IMR-90 (cell line): ENCODE measurements at regions not wholly inside any gene's neighbourhood (a gene's known extent, or its start where the extent isn't known, plus 50 kb on each side); places are given as distances from the start of the nearest gene placed in this dataset.
A peak's percentile ranks its signal among the peaks of the same experiment; 100 is the strongest.

ENCODE experiments used
- ATAC-seq: fragments of 200-7000 bp; cut with Tn5 transposase; 2 replicates; pipeline ENCODE4 v1.9.1; 2020; ENCODE audit warnings: low read depth, mild to moderate bottlenecking, moderate library complexity
- BruUV-seq: library from RNA; stranded (reverse); fragments of 400-500 nt; replicated peaks from 2 replicates; lab custom pipeline; 2021; lab: Mats Ljungman, UMichigan
- CTCF ChIA-PET: fragments of 300-600 bp; formaldehyde crosslinking; extraction: SDS; loops from one replicate; lab custom pipeline; 2021; ENCODE audit warnings: antibody characterized with exemption; lab: Yijun Ruan, JAX
- POLR2A ChIA-PET: fragments of 300-600 bp; sonication (Branson Sonifier 250); formaldehyde crosslinking; loops from one replicate; lab custom pipeline; 2022; ENCODE audit warnings: antibody characterized with exemption; ENCODE audit not compliant: unreplicated experiment; lab: Charles Lee
- DNase-seq: peaks from one replicate; pipeline ENCODE4 v3.0.0; 2013
- H2AFZ ChIP-seq: replicated peaks from 2 replicates; pipeline ENCODE3; 2013; ENCODE audit warnings: low read length, mild to moderate bottlenecking; ENCODE audit not compliant: poor library complexity
- H2AK5ac ChIP-seq: 2 replicates; pipeline ENCODE4 v1.6.1; 2013; ENCODE audit warnings: low read depth, low read length, inconsistent platforms
- H2AK9ac ChIP-seq: replicated peaks from 2 replicates; pipeline ENCODE3; 2013; ENCODE audit warnings: mild to moderate bottlenecking, low read depth, low read length, moderate library complexity; ENCODE audit not compliant: poor library complexity
- H2BK120ac ChIP-seq: 2 replicates; pipeline ENCODE4 v1.6.1; 2013; ENCODE audit warnings: low read depth, low read length, inconsistent platforms
- H2BK15ac ChIP-seq: 3 replicates; pipeline ENCODE4 v1.6.1; 2013; ENCODE audit warnings: low read depth, low read length, inconsistent platforms
- H2BK20ac ChIP-seq: 2 replicates; pipeline ENCODE4 v1.6.1; 2013; ENCODE audit warnings: low read depth, mild to moderate bottlenecking, inconsistent platforms, low read length, moderate library complexity
- H2BK5ac ChIP-seq: 2 replicates; pipeline ENCODE4 v1.6.1; 2013; ENCODE audit warnings: mild to moderate bottlenecking, low read depth, low read length, inconsistent platforms; ENCODE audit not compliant: poor library complexity, severe bottlenecking
- H3K14ac ChIP-seq: replicated peaks from 2 replicates; pipeline ENCODE4 v1.6.1; 2013; ENCODE audit warnings: low read depth, low read length, inconsistent platforms
- H3K18ac ChIP-seq: 2 replicates; pipeline ENCODE4 v1.6.1; 2013; ENCODE audit warnings: low read depth, low read length, control low read depth
- H3K23ac ChIP-seq: 2 replicates; pipeline ENCODE4 v1.6.1; 2013; ENCODE audit warnings: low read depth, low read length, inconsistent platforms
- H3K27ac ChIP-seq: 2 replicates; pipeline ENCODE4 v1.5.1; 2013; ENCODE audit warnings: mild to moderate bottlenecking, control low read depth, low read length; ENCODE audit not compliant: insufficient read depth
- H3K27me3 ChIP-seq: 2 replicates; pipeline ENCODE4 v1.6.1; 2013; ENCODE audit warnings: low read length; ENCODE audit not compliant: control insufficient read depth, insufficient read depth
- H3K36me3 ChIP-seq: 2 replicates; pipeline ENCODE4 v1.6.1; 2013; ENCODE audit warnings: low read length, mixed read lengths; ENCODE audit not compliant: control insufficient read depth, insufficient read depth
- H3K4ac ChIP-seq: 2 replicates; pipeline ENCODE4 v1.6.1; 2013; ENCODE audit warnings: low read depth, low read length, inconsistent platforms
- H3K4me1 ChIP-seq: 2 replicates; pipeline ENCODE4 v1.6.1; 2013; ENCODE audit warnings: low read length, mixed read lengths; ENCODE audit not compliant: control insufficient read depth, insufficient read depth
- H3K4me2 ChIP-seq: 2 replicates; pipeline ENCODE4 v1.6.1; 2013; ENCODE audit warnings: low read depth, mild to moderate bottlenecking, control low read depth, low read length, moderate library complexity
- H3K4me3 ChIP-seq: 2 replicates; pipeline ENCODE4 v1.5.1; 2013; ENCODE audit warnings: low read depth, mild to moderate bottlenecking, control low read depth, low read length, moderate library complexity; ENCODE audit not compliant: insufficient read depth
- H3K56ac ChIP-seq: 2 replicates; pipeline ENCODE4 v1.6.1; 2013; ENCODE audit warnings: low read length, inconsistent platforms; ENCODE audit not compliant: insufficient read depth; ENCODE audit errors: extremely low read depth
- H3K79me1 ChIP-seq, 2 experiments: 2 replicates each; pipeline ENCODE4 v1.6.1; 2013; ENCODE audit warnings: low read length in 2 of 2, inconsistent platforms in 1 of 2, low read depth in 1 of 2
- H3K9ac ChIP-seq: 2 replicates; pipeline ENCODE4 v1.6.1; 2013; ENCODE audit warnings: low read depth, low read length, control low read depth
- H3K9me1 ChIP-seq: 2 replicates; pipeline ENCODE4 v1.6.1; 2013; ENCODE audit warnings: low read length, inconsistent platforms; ENCODE audit not compliant: insufficient read depth
- H3K9me3 ChIP-seq: 2 replicates; pipeline ENCODE4 v1.6.1; 2013; ENCODE audit warnings: low read length; ENCODE audit not compliant: control insufficient read depth, insufficient read depth
- H4K20me1 ChIP-seq: 2 replicates; pipeline ENCODE4 v1.6.1; 2013; ENCODE audit warnings: low read length, inconsistent platforms; ENCODE audit not compliant: insufficient read depth
- H4K5ac ChIP-seq: 2 replicates; pipeline ENCODE4 v1.6.1; 2013; ENCODE audit warnings: mild to moderate bottlenecking, low read depth, low read length, control low read depth
- H4K8ac ChIP-seq, 2 experiments: 2 replicates each; pipeline ENCODE4 v1.6.1; 2013; ENCODE audit warnings: low read depth in 2 of 2, low read length in 2 of 2, control low read depth in 1 of 2, inconsistent platforms in 1 of 2
- H4K91ac ChIP-seq: 2 replicates; pipeline ENCODE4 v1.6.1; 2013; ENCODE audit warnings: low read depth, low read length, inconsistent platforms; ENCODE audit not compliant: insufficient read depth
- ELK1 ChIP-seq: fragments of 150-350 bp; IDR thresholded peaks from 2 replicates; pipeline ENCODE4 v1.6.1; 2016; ENCODE audit warnings: low read depth, mild to moderate bottlenecking, low read length, moderate library complexity, borderline replicate concordance
- WGBS, 2 experiments: methylation state at CpG; one replicate each; pipeline versions ENCODE4 v1.1.5 to v1.1.7; 2013; ENCODE audit warnings: missing lambda C conversion rate in 2 of 2; ENCODE audit not compliant: insufficient read length in 1 of 2; ENCODE audit errors: extremely low coverage in 2 of 2; 5-methylcytosine and 5-hydroxymethylcytosine counted together
- dilution Hi-C: fragments of 300-500 bp; cut with HindIII; formaldehyde crosslinking; loops from one replicate; pipeline ENCODE4 v1.14.3; 2018; ENCODE audit warnings: low sequenced_read_pairs; ENCODE audit not compliant: unreplicated experiment
- in situ Hi-C: fragments of 300-500 bp; cut with MboI; formaldehyde crosslinking; loops from 3 replicates; pipeline ENCODE4 v1.14.3; 2019; ENCODE audit warnings: low sequenced_read_pairs, inconsistent platforms, mixed read lengths
- intact Hi-C: fragments of 100-400 bp; cut with micrococcal nuclease; formaldehyde crosslinking; loops from 2 replicates; pipeline ENCODE4 v1.10.0; 2022

- H3K14ac ChIP-seq: peak overlapping the region; percentile 44; the same call in 1 of the 2 replicates
- H3K4ac ChIP-seq: no peak overlapping the region
- BruUV-seq: no TSS peak
- H4K20me1 ChIP-seq: no peaks in the 10 kb centered on the region
- in situ Hi-C loops: no loop called here
- no peak overlapping the region; the same call in 1 of the 2 replicates for H4K91ac ChIP-seq
- no peak overlapping the region for H2AK5ac ChIP-seq
- H4K8ac ChIP-seq: no peak overlapping the region
- peaks cover 56% of the 10 kb centered on the region for H3K27me3 ChIP-seq
- no peak for DNase-seq
- H2AFZ ChIP-seq: no peak overlapping the region
- peaks cover 7% of the 10 kb centered on the region; the same call in 1 of the 2 replicates for H3K4me1 ChIP-seq
- no peak overlapping the region for H3K4me3 ChIP-seq
- H3K9ac ChIP-seq: no peak overlapping the region
- CTCF ChIA-PET: interaction anchor here (0.6 kb wide), 1 partner anchor 366 kb away, joined by 3 read pairs; no protein-coding TSS in a partner anchor
- no peak overlapping the region for H3K27ac ChIP-seq
- dilution Hi-C loops: no loop called here
- no peak overlapping the region for H3K18ac ChIP-seq
- POLR2A ChIA-PET: no interaction called here
- no peak overlapping the region for H3K56ac ChIP-seq
- H3K23ac ChIP-seq: no peak overlapping the region
- H4K5ac ChIP-seq: no peak overlapping the region
- no peak overlapping the region for H2BK20ac ChIP-seq
- WGBS, 2 experiments: 80% methylated on average over 1 of the region's 4 CpGs; no CpG with 5 or more reads in 1 of the 2 experiments
- H3K79me1 ChIP-seq: no peaks in the 10 kb centered on the region
- 0 out of 2 replicates have a peak, but pooled peaks cover 3% of the 10 kb centered on the region for H3K9me1 ChIP-seq
- intact Hi-C loops: no loop called here
- no peaks in the 10 kb centered on the region for H3K36me3 ChIP-seq
- no peak overlapping the region for H2BK15ac ChIP-seq
- H2AK9ac ChIP-seq: no peak overlapping the region
- H3K4me2 ChIP-seq: no peak overlapping the region
- no peak for TF ChIP-seq ELK1
- no peak overlapping the region for H2BK120ac ChIP-seq
- no peak for ATAC-seq
- no peaks in the 10 kb centered on the region for H3K9me3 ChIP-seq
- H2BK5ac ChIP-seq: no peak overlapping the region
These were observed 54.9 kb downstream of the FAM241B start for GRCh38 chr10:69684981-69685353.
